MCF 10A (cell line): ENCODE measurements at regions not wholly inside any gene's neighbourhood (a gene's known extent, or its start where the extent isn't known, plus 50 kb on each side); places are given as distances from the start of the nearest gene placed in this dataset.

Experiments
- BruUV-seq: library from RNA; stranded (reverse); fragments of 400-500 nt; replicated peaks from 2 replicates; lab custom pipeline; 2021; lab: Mats Ljungman, UMichigan
- CTCF ChIA-PET: fragments of 300-600 bp; sonication (Branson Sonifier 250); formaldehyde crosslinking; extraction: SDS; loops from one replicate; lab custom pipeline; 2021; ENCODE audit warnings: antibody characterized with exemption, inconsistent platforms; lab: Yijun Ruan, JAX
- POLR2A ChIA-PET: fragments of 300-600, 350-650 bp; sonication (Branson Sonifier 250); formaldehyde crosslinking; extraction: SDS; loops from one replicate; lab custom pipeline; 2020; ENCODE audit warnings: antibody characterized with exemption, inconsistent platforms; lab: Yijun Ruan, JAX
- DNase-seq: peaks from one replicate; pipeline ENCODE4 v3.0.0-alpha.2; 2018; ENCODE audit not compliant: unreplicated experiment
- H3K27ac Mint-ChIP-seq: one replicate; pipeline ENCODE4 v1.8.0; 2022; ENCODE audit warnings: mild to moderate bottlenecking, low read depth, mixed read lengths; ENCODE audit not compliant: unreplicated experiment
- H3K27me3 Mint-ChIP-seq: one replicate; pipeline ENCODE4 v1.8.0; 2022; ENCODE audit warnings: mixed read lengths; ENCODE audit not compliant: insufficient read depth, unreplicated experiment
- H3K36me3 Mint-ChIP-seq: one replicate; pipeline ENCODE4 v1.8.0; 2022; ENCODE audit warnings: mild to moderate bottlenecking, moderate library complexity, mixed read lengths; ENCODE audit not compliant: insufficient read depth, unreplicated experiment
- H3K4me1 Mint-ChIP-seq: one replicate; pipeline ENCODE4 v1.8.0; 2022; ENCODE audit warnings: mixed read lengths; ENCODE audit not compliant: insufficient read depth, unreplicated experiment
- H3K4me3 Mint-ChIP-seq: one replicate; pipeline ENCODE4 v1.8.0; 2022; ENCODE audit warnings: mild to moderate bottlenecking, moderate library complexity, mixed read lengths; ENCODE audit not compliant: unreplicated experiment
- H3K9me3 Mint-ChIP-seq: one replicate; pipeline ENCODE4 v1.8.0; 2022; ENCODE audit warnings: mixed read lengths; ENCODE audit not compliant: unreplicated experiment
- CTCF ChIP-seq: fragments of 200-600 bp; IDR thresholded peaks from one replicate; pipeline ENCODE4 v1.8.0; 2022; ENCODE audit warnings: antibody characterized with exemption, mild to moderate bottlenecking; ENCODE audit not compliant: unreplicated experiment
- intact Hi-C: fragments of 100-400 bp; cut with micrococcal nuclease; formaldehyde crosslinking; loops from 2 replicates; pipeline ENCODE4 v1.14.1; 2022

- BruUV-seq, result no TSS peak
- intact Hi-C loops, result no loop called here
- Mint-ChIP-seq H3K27ac (no peak overlapping the region), H3K4me3 (no peak overlapping the region), H3K27me3 (no peaks in the 10 kb centered on the region), H3K9me3 (no peaks in the 10 kb centered on the region), H3K36me3 (no peaks in the 10 kb centered on the region), H3K4me1 (peaks cover 18% of the 10 kb centered on the region)
- ChIA-PET CTCF (interaction anchor here (0.7 kb wide), 1 partner anchor 316 kb away, joined by 3 read pairs; no protein-coding TSS in a partner anchor), POLR2A (interaction anchor here (0.5 to 1.7 kb wide), 4 partner anchors 12 to 27 kb away, joined by 3 to 6 read pairs (median 3); no protein-coding TSS in a partner anchor)
- no peak for DNase-seq
- TF ChIP-seq CTCF, result no peak
Observed at GRCh38 chr20:40583205-40583604, 105.8 kb downstream of the MAFB start.

- Mint-ChIP-seq H3K9me3 (no peaks in the 10 kb centered on the region), H3K4me3 (no peak overlapping the region), H3K27ac (no peak overlapping the region), H3K4me1 (peaks cover 17% of the 10 kb centered on the region), H3K27me3 (no peaks in the 10 kb centered on the region), H3K36me3 (no peaks in the 10 kb centered on the region)
- ChIA-PET POLR2A (interaction anchor here (0.5 to 1.8 kb wide), 4 partner anchors 11 to 27 kb away, joined by 3 to 7 read pairs (median 4); no protein-coding TSS in a partner anchor), CTCF (interaction anchor here (0.8 kb wide), 1 partner anchor 15 kb away, joined by 3 read pairs; no protein-coding TSS in a partner anchor)
- no TSS peak for BruUV-seq
- TF ChIP-seq CTCF, result no peak
- DNase-seq, result peak; percentile 15
- intact Hi-C loops, result no loop called here
Observed at GRCh38 chr20:40582531-40582930, 106.5 kb downstream of the MAFB start.

GRCh38 chr20:40579701-40580100 is 109.3 kb downstream of the MAFB start:
- no peak for DNase-seq
- Mint-ChIP-seq H3K36me3 (no peaks in the 10 kb centered on the region), H3K4me3 (no peak overlapping the region), H3K9me3 (no peaks in the 10 kb centered on the region), H3K27ac (no peak overlapping the region), H3K27me3 (no peaks in the 10 kb centered on the region), H3K4me1 (peaks cover 9% of the 10 kb centered on the region)
- no peak for TF ChIP-seq CTCF
- no TSS peak for BruUV-seq
- intact Hi-C loops, result no loop called here
- ChIA-PET POLR2A (interaction anchor here (0.6 to 2.3 kb wide), 5 partner anchors 8 to 49 kb away, joined by 3 to 8 read pairs (median 3); no protein-coding TSS in a partner anchor), CTCF (interaction anchor here (0.6 to 2.9 kb wide), 5 partner anchors 10 to 1468 kb away, joined by 3 to 15 read pairs (median 3); no protein-coding TSS in a partner anchor)

- no peak for DNase-seq
- ChIA-PET POLR2A (interaction anchor here (0.6 to 2.3 kb wide), 4 partner anchors 14 to 1646 kb away, joined by 3 to 8 read pairs (median 4); no protein-coding TSS in a partner anchor), CTCF (interaction anchor here (0.6 to 2.9 kb wide), 4 partner anchors 9 to 1305 kb away, joined by 3 to 15 read pairs (median 4); no protein-coding TSS in a partner anchor)
- Mint-ChIP-seq H3K27me3 (no peaks in the 10 kb centered on the region), H3K36me3 (no peaks in the 10 kb centered on the region), H3K9me3 (peaks cover 5% of the 10 kb centered on the region), H3K27ac (no peak overlapping the region), H3K4me3 (no peak overlapping the region), H3K4me1 (peaks cover 9% of the 10 kb centered on the region)
- intact Hi-C loops, result no loop called here
- TF ChIP-seq CTCF, result no peak
- BruUV-seq, result no TSS peak
Observed at GRCh38 chr20:40578961-40579360, 110.1 kb downstream of the MAFB start.
